BLaER1 (cell line): ENCODE measurements at regions not wholly inside any gene's neighbourhood (a gene's known extent, or its start where the extent isn't known, plus 50 kb on each side); places are given as distances from the start of the nearest gene placed in this dataset.

Source experiments
- H3K27ac ChIP-seq: shearing (Covaris generic); formaldehyde crosslinking; 2 replicates; pipeline ENCODE4 v1.8.1; 2022
- H3K27me3 ChIP-seq: shearing (Covaris generic); formaldehyde crosslinking; 2 replicates; pipeline ENCODE4 v1.8.1; 2022
- H3K36me3 ChIP-seq: shearing (Covaris generic); formaldehyde crosslinking; 2 replicates; pipeline ENCODE4 v1.8.1; 2022
- H3K4me1 ChIP-seq: shearing (Covaris generic); formaldehyde crosslinking; 2 replicates; pipeline ENCODE4 v1.8.1; 2022
- H3K4me2 ChIP-seq: shearing (Covaris generic); formaldehyde crosslinking; 2 replicates; pipeline ENCODE4 v1.8.1; 2022
- H3K4me3 ChIP-seq: shearing (Covaris generic); formaldehyde crosslinking; 2 replicates; pipeline ENCODE4 v1.8.1; 2022
- H3K9ac ChIP-seq: shearing (Covaris generic); formaldehyde crosslinking; 2 replicates; pipeline ENCODE4 v1.8.1; 2022
- H3K9me3 ChIP-seq: shearing (Covaris generic); formaldehyde crosslinking; 2 replicates; pipeline ENCODE4 v1.8.1; 2022
- H4K20me1 ChIP-seq: shearing (Covaris generic); formaldehyde crosslinking; 2 replicates; pipeline ENCODE4 v1.8.1; 2022
- Cebpa-rat ChIP-seq: shearing (Covaris generic); IDR thresholded peaks from 2 replicates; pipeline ENCODE4 v1.8.1; 2022

DNA sequence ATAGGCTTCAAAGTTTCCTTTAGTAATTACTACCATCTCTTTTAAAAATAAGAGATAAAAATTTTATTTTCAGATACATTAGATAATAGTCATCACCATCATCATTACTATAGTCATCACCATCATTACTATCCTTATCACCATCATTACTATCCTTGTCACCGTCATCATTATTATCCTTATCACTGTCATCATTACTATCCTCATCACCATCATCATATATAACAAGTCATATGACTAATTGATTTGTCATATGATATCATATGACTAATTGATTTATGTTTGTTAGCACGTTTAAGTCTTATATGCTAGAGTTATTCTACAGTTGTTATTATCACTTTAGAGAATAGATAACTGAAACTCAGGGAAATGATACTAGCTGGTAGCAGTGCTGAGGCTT lies 382.1 kb upstream of the CDH18 start:
- H4K20me1 ChIP-seq = no peaks in the 10 kb centered on the region

DNA sequence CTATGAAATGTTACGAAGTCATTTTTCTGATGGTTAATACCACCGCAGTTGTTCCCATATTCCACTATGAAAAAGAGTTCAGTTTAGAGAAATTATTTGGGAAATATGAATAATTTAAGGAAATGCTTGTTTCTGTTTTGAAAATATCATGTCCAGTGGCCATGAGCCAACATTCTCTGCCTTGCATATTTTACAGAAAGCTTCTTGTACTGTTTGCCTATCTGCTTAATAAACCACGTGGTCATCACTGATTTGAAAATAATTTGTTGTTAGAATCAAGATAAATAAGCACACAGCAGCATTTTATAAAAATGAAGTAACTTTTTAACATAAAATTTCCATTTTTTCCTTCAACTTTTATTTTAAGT lies 381.5 kb upstream of the CDH18 start:
- no peak overlapping the region for H3K4me3 ChIP-seq
- H3K27ac ChIP-seq = no peak overlapping the region
- H3K4me2 ChIP-seq = no peak overlapping the region
- H3K27me3 ChIP-seq = no peaks in the 10 kb centered on the region
- TF ChIP-seq Cebpa-rat = no peak
- H3K36me3 ChIP-seq = no peaks in the 10 kb centered on the region
- H3K9ac ChIP-seq = no peak overlapping the region
- no peaks in the 10 kb centered on the region for H4K20me1 ChIP-seq
- H3K9me3 ChIP-seq = no peaks in the 10 kb centered on the region
- H3K4me1 ChIP-seq = no peaks in the 10 kb centered on the region; the same call in 1 of the 2 replicates

More for the DNA sequence above, 382.1 kb upstream of the CDH18 start:
- no peak overlapping the region for H3K27ac ChIP-seq
- no peaks in the 10 kb centered on the region for H3K9me3 ChIP-seq
- no peaks in the 10 kb centered on the region for H3K36me3 ChIP-seq
- TF ChIP-seq Cebpa-rat = no peak
- H3K9ac ChIP-seq = no peak overlapping the region
- H3K4me2 ChIP-seq = no peak overlapping the region
- H3K4me3 ChIP-seq = no peak overlapping the region
- H3K27me3 ChIP-seq = no peaks in the 10 kb centered on the region
- no peaks in the 10 kb centered on the region; the same call in 1 of the 2 replicates for H3K4me1 ChIP-seq

DNA sequence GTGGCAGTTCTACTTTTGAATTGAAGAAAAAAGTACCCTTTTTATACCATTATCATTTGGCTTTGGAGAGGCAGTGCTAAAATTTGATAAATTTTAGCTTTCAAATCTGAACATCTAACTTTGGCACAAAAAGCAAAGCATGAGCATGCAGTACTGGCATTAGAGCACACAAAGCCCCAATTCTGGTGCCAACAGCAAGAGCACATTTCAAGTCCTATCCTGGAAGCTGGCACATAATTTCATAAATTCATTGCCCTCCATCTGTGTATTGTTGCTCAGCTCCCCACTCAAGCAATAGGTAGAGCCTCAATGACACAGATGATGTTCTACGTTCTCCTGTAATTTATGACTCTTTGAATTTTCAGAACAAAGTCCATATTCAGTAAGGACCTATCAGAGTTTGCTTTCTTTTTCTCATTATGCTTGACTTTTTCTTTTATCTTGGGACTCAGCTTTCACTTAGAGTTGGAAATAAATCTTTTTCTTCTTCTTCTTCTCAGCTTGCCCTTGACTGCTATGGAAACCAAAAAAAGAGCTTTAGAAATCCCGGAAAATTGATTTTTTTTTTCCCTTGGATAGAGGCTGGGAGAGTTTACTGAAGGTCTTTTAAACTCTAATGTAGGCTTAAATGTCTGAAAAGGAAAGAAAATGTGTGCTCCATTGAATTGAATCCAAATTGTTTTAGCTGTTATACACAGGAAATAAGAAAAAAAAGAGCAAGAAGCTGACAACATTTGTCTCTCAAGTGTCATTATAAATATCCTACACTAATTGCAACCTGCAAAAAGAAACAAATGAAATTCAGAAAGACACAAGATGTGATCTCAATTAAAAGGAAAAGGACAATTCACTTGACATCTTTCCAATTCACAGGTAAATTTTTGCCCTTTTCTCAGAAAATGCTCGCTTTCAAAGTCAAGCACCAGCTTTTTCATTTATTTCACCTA lies 380.8 kb upstream of the CDH18 start:
- no peak overlapping the region for H3K27ac ChIP-seq
- no peak for TF ChIP-seq Cebpa-rat

DNA sequence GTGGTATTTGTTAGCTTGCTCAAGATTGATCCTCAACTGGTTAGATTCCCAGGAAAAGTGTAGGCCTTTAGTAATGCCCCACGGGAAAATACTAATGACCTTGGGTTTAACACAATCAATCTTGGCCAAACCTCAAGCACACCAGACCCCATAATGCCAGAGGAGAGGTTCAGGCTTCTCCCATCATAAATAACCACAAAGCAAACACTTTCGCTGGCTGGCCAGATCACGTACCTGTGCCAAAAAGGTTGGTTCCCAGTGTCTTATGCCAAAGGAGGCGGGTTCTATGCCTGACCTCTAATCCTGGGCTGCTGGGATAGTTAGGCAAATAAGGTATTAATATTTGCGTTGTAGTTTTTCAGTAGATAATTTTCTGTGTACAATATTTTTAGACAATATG lies 379.2 kb upstream of the CDH18 start:
- H4K20me1 ChIP-seq = no peaks in the 10 kb centered on the region
- H3K27ac ChIP-seq = no peak overlapping the region

More for the DNA sequence above, 380.8 kb upstream of the CDH18 start:
- Histone ChIP-seq H3K4me1 (no peaks in the 10 kb centered on the region; the same call in 1 of the 2 replicates), H3K27me3 (no peaks in the 10 kb centered on the region), H3K36me3 (no peaks in the 10 kb centered on the region), H3K9ac (no peak overlapping the region), H3K9me3 (no peaks in the 10 kb centered on the region), H3K4me2 (no peak overlapping the region), H3K4me3 (no peak overlapping the region), H4K20me1 (no peaks in the 10 kb centered on the region)

DNA sequence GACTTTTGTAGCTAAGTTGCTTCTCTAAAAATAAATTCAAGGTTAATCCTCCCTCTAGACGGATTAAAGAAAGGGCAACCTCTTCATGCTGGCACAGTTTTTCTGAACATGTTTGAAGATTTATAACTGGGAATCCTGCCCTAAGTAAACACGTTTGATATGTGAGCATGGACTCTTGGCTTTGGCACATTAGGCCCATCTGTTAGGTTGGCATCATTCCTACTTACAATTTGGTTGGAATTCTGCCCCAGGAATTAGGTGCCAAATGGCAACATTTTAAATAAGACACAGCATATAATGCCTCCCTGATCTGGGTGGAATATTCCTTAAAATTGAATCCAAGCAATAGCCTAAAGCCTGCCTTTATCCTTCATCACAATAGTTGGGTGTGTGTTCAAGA lies 372.3 kb upstream of the CDH18 start:
- H3K9me3 ChIP-seq = no peaks in the 10 kb centered on the region
- H3K36me3 ChIP-seq = no peaks in the 10 kb centered on the region
- no peak for TF ChIP-seq Cebpa-rat
- no peak overlapping the region for H3K4me2 ChIP-seq
- no peak overlapping the region for H3K4me3 ChIP-seq
- no peaks in the 10 kb centered on the region for H3K4me1 ChIP-seq
- H3K9ac ChIP-seq = no peak overlapping the region
- no peak overlapping the region for H3K27ac ChIP-seq
- H4K20me1 ChIP-seq = no peaks in the 10 kb centered on the region
- no peaks in the 10 kb centered on the region for H3K27me3 ChIP-seq

More for the DNA sequence above, 379.2 kb upstream of the CDH18 start:
- Histone ChIP-seq H3K9me3 (no peaks in the 10 kb centered on the region), H3K27me3 (no peaks in the 10 kb centered on the region), H3K4me2 (no peak overlapping the region), H3K4me3 (no peak overlapping the region), H3K4me1 (no peaks in the 10 kb centered on the region; the same call in 1 of the 2 replicates), H3K9ac (no peak overlapping the region), H3K36me3 (no peaks in the 10 kb centered on the region)
- TF ChIP-seq Cebpa-rat = no peak

DNA sequence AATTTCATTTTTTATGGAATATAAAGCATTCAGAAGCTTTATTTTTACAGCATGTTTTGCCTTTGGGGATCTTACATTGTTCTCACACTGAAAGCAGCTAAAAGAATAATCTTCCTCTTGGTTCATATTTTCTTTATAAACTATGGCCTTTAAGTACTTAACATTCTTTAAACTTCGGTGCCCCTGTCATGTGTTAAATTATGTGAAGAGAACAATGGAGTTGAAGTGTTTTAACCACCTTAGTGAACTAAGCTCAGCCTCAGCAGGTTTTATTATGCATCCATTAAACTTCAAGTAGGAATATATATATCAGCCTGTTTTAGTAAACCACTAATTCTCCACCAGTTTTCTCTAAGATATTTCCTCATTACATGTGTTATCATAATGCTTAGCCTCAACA lies 371.4 kb upstream of the CDH18 start:
- no peaks in the 10 kb centered on the region for H3K36me3 ChIP-seq
- H3K4me1 ChIP-seq = no peaks in the 10 kb centered on the region
- no peak overlapping the region for H3K4me2 ChIP-seq
- H3K9me3 ChIP-seq = no peaks in the 10 kb centered on the region
- no peaks in the 10 kb centered on the region for H4K20me1 ChIP-seq
- H3K9ac ChIP-seq = no peak overlapping the region
- H3K4me3 ChIP-seq = no peak overlapping the region
- TF ChIP-seq Cebpa-rat = no peak
- no peaks in the 10 kb centered on the region for H3K27me3 ChIP-seq
- H3K27ac ChIP-seq = no peak overlapping the region

DNA sequence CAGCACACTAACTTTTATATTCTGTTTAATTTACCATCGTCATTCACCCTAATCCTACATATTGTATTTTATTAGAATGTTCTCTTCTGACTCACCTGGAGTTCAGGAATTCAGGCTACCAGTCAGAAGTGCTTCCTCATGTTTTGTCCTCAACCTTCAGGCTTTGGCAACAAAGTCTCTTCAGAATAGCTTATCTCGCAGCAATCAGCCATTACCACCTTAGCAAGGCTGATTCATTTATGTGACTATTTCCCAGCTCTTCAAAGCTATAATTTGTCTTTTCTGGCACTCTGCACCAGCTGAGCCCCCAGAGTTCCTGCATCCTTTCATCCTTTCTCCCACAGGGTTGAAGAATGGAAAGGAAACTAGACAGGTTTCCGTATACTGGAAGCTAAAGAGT lies 365.5 kb upstream of the CDH18 start:
- Histone ChIP-seq H4K20me1 (no peaks in the 10 kb centered on the region), H3K4me3 (no peak overlapping the region), H3K4me2 (no peak overlapping the region), H3K9ac (no peak overlapping the region), H3K27ac (no peak overlapping the region), H3K4me1 (no peaks in the 10 kb centered on the region), H3K36me3 (no peaks in the 10 kb centered on the region), H3K9me3 (no peaks in the 10 kb centered on the region), H3K27me3 (no peaks in the 10 kb centered on the region)
- TF ChIP-seq Cebpa-rat = no peak

DNA sequence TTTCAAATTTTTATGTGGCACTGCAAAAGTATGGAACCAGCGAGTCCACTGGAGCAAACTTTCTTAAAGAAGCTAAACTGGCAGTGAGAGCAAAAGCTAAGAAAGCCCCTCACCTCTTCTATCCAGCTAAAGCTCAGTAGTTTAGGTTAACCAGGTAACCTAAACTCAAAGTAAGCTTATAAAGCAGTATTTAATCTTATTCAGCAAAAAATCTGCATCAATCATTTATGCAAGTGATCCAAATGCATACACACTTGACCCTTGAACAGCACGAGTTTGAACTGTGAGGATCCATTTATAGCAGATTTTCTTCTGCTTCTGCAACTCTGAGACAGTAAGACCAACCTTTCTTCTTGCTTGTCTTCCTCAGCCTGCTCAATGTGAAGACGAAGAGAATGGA lies 363.8 kb upstream of the CDH18 start:
- H3K27ac ChIP-seq = no peak overlapping the region
- H3K4me2 ChIP-seq = no peak overlapping the region
- no peaks in the 10 kb centered on the region for H4K20me1 ChIP-seq
- H3K9ac ChIP-seq = no peak overlapping the region
- no peak for TF ChIP-seq Cebpa-rat
- no peaks in the 10 kb centered on the region for H3K27me3 ChIP-seq
- peaks cover 10% of the 10 kb centered on the region; the same call in 1 of the 2 replicates for H3K9me3 ChIP-seq
- H3K36me3 ChIP-seq = no peaks in the 10 kb centered on the region
- H3K4me3 ChIP-seq = no peak overlapping the region
- H3K4me1 ChIP-seq = no peaks in the 10 kb centered on the region

DNA sequence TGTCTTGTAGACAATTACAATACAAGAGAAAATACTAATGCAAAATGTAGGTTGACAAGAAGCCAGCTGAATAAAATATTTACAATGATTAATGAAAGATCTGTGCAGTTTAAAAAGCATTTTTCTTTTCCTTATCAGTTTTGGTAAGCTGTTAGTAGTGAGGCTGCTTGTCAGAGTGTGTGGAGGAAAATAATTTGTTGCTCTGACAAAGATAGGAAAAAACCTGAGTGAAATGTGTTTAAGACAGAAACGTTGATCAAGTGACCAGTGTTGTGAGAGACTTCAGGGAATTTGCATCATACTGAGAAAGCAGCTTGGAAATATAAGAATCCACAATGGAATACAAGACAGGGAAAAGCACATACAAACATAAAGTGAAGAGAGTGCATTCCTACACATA lies 360.3 kb upstream of the CDH18 start:
- no peak overlapping the region for H3K9ac ChIP-seq
- peaks cover 10% of the 10 kb centered on the region; the same call in 1 of the 2 replicates for H3K9me3 ChIP-seq
- no peaks in the 10 kb centered on the region for H4K20me1 ChIP-seq
- no peaks in the 10 kb centered on the region for H3K36me3 ChIP-seq
- TF ChIP-seq Cebpa-rat = no peak
- H3K4me2 ChIP-seq = no peak overlapping the region
- H3K27ac ChIP-seq = no peak overlapping the region
- no peaks in the 10 kb centered on the region for H3K4me1 ChIP-seq
- no peaks in the 10 kb centered on the region for H3K27me3 ChIP-seq
- H3K4me3 ChIP-seq = no peak overlapping the region

DNA sequence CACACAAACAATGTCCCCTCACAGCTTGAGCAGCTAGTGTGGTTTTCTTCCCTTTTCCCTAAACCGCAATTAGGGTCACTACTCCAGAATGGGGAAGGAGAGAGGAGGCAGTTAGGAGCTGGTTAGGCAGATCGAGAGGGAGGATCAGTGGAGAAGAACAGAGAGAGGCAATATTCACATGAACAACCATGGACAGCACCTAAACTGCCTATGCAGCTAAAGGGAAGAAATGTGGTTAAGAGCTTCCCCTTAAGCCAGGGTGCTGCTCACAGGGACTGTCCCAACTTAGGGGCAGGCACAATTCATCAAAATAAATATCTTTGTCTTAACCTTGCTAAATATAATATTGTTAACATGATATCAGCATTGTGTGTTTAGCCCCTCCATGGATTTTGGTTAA lies 359.3 kb upstream of the CDH18 start:
- Histone ChIP-seq H3K9me3 (peaks cover 10% of the 10 kb centered on the region; the same call in 1 of the 2 replicates), H3K27ac (no peak overlapping the region), H4K20me1 (no peaks in the 10 kb centered on the region), H3K4me2 (no peak overlapping the region), H3K4me3 (no peak overlapping the region), H3K4me1 (no peaks in the 10 kb centered on the region), H3K27me3 (no peaks in the 10 kb centered on the region), H3K9ac (no peak overlapping the region), H3K36me3 (no peaks in the 10 kb centered on the region)
- TF ChIP-seq Cebpa-rat = no peak
